ENCODE measurements at regions not wholly inside any gene's neighbourhood (a gene's known extent, or its start where the extent isn't known, plus 50 kb on each side); places are given as distances from the start of the nearest gene placed in this dataset.

- TF ChIP-seq EP300 (IDR thresholded peaks at IDR 0.05) (no peak), POLR2AphosphoS5 (IDR thresholded peaks at IDR 0.05) (no peak)
- TF ChIP-seq, protein P1, sequence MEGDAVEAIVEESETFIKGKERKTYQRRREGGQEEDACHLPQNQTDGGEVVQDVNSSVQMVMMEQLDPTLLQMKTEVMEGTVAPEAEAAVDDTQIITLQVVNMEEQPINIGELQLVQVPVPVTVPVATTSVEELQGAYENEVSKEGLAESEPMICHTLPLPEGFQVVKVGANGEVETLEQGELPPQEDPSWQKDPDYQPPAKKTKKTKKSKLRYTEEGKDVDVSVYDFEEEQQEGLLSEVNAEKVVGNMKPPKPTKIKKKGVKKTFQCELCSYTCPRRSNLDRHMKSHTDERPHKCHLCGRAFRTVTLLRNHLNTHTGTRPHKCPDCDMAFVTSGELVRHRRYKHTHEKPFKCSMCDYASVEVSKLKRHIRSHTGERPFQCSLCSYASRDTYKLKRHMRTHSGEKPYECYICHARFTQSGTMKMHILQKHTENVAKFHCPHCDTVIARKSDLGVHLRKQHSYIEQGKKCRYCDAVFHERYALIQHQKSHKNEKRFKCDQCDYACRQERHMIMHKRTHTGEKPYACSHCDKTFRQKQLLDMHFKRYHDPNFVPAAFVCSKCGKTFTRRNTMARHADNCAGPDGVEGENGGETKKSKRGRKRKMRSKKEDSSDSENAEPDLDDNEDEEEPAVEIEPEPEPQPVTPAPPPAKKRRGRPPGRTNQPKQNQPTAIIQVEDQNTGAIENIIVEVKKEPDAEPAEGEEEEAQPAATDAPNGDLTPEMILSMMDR (IDR thresholded peaks at IDR 0.05), result no peak
These were observed 146.4 kb upstream of the ATXN7L3B start for GRCh38 chr12:74391283-74391682.

All from suprapubic skin (tissue), 4 donors.